ENCODE measurements at regions not wholly inside any gene's neighbourhood (a gene's known extent, or its start where the extent isn't known, plus 50 kb on each side); places are given as distances from the start of the nearest gene placed in this dataset.
A peak's percentile ranks its signal among the peaks of the same experiment; 100 is the strongest.

GRCh38 chr21:36630485-36631206 lies 68.3 kb upstream of the SIM2 start:
- peak; percentile 68 for DNase-seq (ENCODE audit: low spot score)

GRCh38 chr21:36636016-36636415 lies 62.9 kb upstream of the SIM2 start:
- no peak for DNase-seq (ENCODE audit: low spot score)

GRCh38 chr21:36636439-36636838 lies 62.5 kb upstream of the SIM2 start:
- no peak for DNase-seq (ENCODE audit: low spot score)

DNA sequence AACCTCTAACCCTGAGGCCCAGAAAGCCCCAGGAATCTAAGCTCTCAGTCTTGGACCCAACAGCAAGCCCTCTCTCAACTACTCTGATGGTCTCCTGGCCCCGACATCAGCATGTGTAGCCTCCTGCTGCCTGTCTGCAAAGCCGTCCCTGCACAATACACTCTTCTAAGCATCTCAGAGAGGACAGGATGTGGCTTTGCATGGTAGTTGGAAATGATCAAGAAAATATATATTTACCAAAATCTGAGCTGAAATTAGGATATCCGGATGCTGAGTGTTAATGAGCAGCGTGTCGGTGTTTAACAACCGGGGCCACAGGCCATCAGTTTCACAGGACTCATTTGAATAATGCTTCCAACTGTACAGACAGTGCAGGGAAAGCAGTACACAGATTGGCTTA lies 59.1 kb upstream of the SIM2 start:
- no peak for DNase-seq (ENCODE audit: low spot score)

GRCh38 chr21:36640174-36640720 lies 58.7 kb upstream of the SIM2 start:
- peak; percentile 29 for DNase-seq (ENCODE audit: low spot score)

DNA sequence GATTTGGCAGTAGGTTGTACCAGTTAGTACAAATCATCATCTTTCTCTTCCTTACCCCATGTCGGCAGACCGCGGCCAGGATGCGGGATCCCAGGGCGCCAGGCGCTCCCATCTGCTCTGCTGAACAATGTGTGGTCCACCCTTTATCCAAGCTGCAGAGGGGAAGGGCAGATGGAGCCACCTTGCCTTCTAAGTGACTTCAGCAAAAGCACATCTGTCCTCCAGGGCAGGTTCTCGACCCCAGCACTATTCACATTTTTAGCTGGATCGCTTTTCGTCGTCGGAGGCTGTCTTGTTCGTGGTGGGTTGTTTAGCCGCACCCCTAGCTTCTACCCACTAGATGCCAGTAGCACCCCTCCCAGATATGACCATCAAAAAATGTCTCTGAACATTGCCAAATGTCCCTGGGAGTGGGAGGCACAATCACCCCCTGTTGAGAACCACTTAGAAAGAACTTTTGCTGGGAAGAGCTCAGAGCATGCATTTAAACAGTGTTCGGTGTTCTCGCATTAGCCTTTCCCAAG lies 58.1 kb upstream of the SIM2 start:
- DNase-seq (ENCODE audit: low spot score), result no peak

- no peak for DNase-seq (ENCODE audit: low spot score)
Observed at GRCh38 chr21:36641346-36641745, 57.6 kb upstream of the SIM2 start.

DNA sequence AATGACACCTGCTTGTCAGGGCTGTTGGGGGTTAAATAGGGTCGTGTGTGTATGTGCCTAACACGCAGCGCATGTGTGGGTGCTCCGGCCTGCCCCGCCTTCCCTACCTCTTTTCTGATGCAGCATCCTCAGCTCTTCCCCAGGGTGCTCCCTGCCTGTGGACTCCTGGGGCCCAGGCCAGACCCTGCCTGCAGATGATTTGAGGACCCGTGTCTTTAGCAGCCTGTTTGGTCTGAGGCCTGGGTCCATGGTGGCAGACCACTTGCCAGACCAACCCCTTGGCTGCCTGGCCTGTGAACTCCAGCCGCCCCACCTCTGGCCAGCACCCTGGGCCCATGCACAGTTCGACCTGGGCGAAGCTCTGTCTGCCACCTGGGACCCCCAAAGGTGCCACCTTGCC lies 57.0 kb upstream of the SIM2 start:
- DNase-seq (ENCODE audit: low spot score), result no peak

GRCh38 chr21:36642777-36643176 lies 56.1 kb upstream of the SIM2 start:
- DNase-seq (ENCODE audit: low spot score), result no peak

DNA sequence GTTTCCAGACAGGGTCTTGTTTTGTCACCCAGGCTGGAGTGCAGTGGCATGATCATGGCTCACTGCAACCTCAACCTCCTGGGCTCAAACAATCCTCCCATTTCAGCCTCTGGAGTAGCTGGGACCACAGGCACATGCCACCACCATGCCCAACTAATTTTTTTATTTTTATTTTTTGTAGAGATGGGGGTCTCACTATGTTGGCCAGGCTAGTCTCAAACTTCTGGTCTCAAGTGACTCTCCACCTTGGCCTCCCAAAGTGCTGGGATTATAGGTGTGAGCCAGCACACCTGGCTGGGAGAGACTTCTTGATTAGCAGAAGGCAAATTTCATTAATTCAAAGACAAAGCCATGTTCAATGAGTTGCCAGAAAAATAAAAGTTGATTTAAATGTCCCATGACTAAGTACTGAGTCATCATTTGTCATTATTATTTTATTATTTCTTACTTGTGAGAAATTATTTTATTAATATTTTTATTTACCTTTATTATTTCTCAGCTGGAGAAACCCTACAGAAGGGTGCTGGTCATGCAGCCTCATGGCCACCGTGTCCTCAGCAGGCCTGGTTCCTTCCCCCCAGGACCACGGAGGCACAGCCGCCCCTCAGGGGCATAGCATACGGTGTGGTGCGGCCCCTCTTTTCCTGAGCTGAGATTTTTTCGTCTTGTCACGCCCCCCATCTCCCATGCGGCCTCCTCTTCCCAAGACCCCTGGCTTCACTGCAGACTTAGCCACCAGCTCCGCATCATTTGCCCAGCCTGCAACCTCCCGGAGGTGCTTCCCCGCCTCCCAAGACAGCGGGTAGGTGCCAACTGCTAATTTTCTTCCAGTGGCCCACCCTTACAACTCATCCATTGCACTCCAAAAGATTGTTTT lies 55.3 kb upstream of the SIM2 start:
- DNase-seq (ENCODE audit: low spot score), result no peak

DNA sequence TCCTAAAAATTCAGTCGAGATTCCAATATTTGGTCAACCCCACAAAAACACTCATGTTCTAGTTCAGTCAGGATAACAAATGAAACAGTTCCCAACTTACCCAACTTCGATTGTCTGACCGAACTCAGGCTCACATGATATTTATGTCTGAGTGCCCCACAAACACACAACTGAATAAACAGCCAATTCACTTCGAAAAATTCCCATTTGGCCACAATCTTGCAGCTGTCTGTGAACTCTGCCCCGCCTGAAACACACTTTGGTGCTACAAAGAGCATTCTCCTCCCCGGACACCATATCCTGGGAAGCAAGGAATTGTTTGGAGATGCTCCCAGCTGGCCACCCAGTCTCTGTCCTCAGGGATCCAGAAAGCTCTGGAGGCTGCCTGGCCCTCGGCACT lies 52.9 kb upstream of the SIM2 start:
- no peak for DNase-seq (ENCODE audit: low spot score)

DNA sequence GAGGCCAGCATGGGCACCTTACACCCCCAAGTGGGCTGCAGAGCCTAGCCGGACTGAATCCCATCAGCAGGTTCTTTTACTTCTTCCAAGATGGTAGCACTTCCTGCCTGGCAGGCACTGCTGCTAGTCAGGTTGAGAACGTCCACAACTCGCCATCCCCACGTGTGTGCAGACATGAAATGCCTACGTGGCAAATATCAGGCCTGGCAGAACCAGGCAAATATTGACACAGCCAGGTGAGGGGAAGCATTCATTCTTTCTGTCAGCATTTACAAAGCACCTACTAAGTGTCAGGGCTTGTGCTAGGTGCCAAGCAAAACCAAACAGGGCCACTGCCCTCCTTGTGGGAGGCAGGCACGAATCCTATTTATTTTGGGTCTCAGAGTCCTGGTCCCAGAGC lies 52.3 kb upstream of the SIM2 start:
- no peak for DNase-seq (ENCODE audit: low spot score)

DNA sequence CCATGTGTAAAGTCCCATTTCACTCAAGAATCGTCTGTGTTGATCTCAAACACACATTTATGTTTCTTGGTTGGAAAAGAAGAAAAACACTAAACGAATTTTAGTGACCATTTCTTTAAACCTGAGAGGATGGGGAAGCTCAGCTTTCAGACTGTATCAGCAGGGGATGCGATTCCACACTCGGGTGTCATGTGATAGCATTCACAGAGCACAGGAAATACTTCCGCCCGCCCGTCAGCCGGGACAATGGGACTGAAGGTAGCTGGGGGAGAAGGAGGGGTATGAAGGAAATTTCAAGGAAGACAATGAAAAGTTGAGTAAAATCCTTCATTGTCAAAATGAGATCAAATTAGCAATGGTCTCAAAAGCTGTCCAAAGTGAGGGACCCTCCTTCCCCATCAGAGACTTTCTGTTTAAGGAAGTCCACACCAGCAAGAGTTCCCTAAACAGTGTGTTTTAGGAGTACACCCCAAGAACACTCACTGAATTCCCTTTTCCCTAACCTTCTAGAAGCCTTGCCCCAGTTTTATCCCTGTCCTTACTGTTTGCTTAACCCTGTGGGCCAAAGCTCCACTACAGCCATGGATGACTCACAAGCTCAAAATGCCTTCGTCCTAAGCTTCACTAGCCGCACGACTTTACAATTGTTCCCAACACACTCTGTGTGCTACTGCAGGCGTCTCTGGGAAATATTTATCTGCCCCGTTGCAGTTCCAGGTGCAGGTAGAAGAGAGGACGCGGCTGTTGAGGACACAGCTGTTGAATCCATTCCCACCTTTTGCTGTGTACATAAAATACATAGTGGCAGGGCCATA lies 51.4 kb upstream of the SIM2 start:
- peak; percentile 14 for DNase-seq (ENCODE audit: low spot score)

Data from LoVo (cell line).